Endothelial cell of umbilical vein (primary cell): ENCODE measurements at regions not wholly inside any gene's neighbourhood (a gene's known extent, or its start where the extent isn't known, plus 50 kb on each side); places are given as distances from the start of the nearest gene placed in this dataset.

ENCODE experiments used
- BruUV-seq: library from RNA; stranded (reverse); fragments of 400-500 nt; replicated peaks from 2 replicates; lab custom pipeline; 2021; lab: Mats Ljungman, UMichigan
- CTCF ChIA-PET: fragments of 300-600, 350-600 bp; sonication (Branson Sonifier 250); formaldehyde crosslinking; loops from one replicate; lab custom pipeline; 2021; ENCODE audit warnings: antibody characterized with exemption, inconsistent platforms; lab: Charles Lee
- POLR2A ChIA-PET: fragments of 300-600, 350-600 bp; sonication (Branson Sonifier 250); formaldehyde crosslinking; loops from one replicate; lab custom pipeline; 2021; ENCODE audit warnings: antibody characterized with exemption, inconsistent platforms; lab: Charles Lee
- DNase-seq: peaks from one replicate; pipeline ENCODE4 v3.0.0-alpha.2; 2011; ENCODE audit warnings: low read depth, low spot score
- FAIRE-seq: peaks from 2 replicates; lab custom pipeline; 2011; peaks lifted over from hg19 to GRCh38; lab: Jason Lieb, UNC
- H2AFZ ChIP-seq: 2 replicates; pipeline ENCODE4 v1.6.0; 2012; ENCODE audit warnings: low read depth, low read length, control low read depth, inconsistent platforms
- H3K27ac ChIP-seq: 2 replicates; pipeline ENCODE4 v1.5.1; 2011; ENCODE audit warnings: low read depth, mild to moderate bottlenecking, control low read depth, low read length, moderate library complexity; ENCODE audit not compliant: insufficient read depth
- H3K27me3 ChIP-seq, 2 experiments: 2 replicates each; pipeline versions ENCODE4 v1.6.0 to v1.6.1; 2011; ENCODE audit warnings: low read length in 2 of 2, mixed read lengths in 1 of 2; ENCODE audit not compliant: control insufficient read depth in 2 of 2, insufficient read depth in 2 of 2
- H3K36me3 ChIP-seq, 2 experiments: 2 replicates in 1 of 2; 3 replicates in 1 of 2; pipeline ENCODE4 v1.5.1; 2011; ENCODE audit warnings: low read length in 2 of 2, mild to moderate bottlenecking in 1 of 2, moderate library complexity in 1 of 2; ENCODE audit not compliant: control insufficient read depth in 2 of 2, insufficient read depth in 2 of 2; ENCODE audit errors: extremely low read depth in 1 of 2
- H3K4me1 ChIP-seq: 3 replicates; pipeline ENCODE4 v1.5.1; 2011; ENCODE audit warnings: mild to moderate bottlenecking, low read length; ENCODE audit not compliant: control insufficient read depth, insufficient read depth; ENCODE audit errors: extremely low read depth
- H3K4me2 ChIP-seq: 2 replicates; pipeline ENCODE4 v1.6.1; 2011; ENCODE audit warnings: low read length, control low read depth, mixed read lengths; ENCODE audit not compliant: insufficient read depth
- H3K4me3 ChIP-seq, 3 experiments: fragments of 200-600 bp in 1 of 3; sonication (generic), shearing (Covaris generic) in 1 of 3; replicated peaks in 1 of 3; 2 replicates each; pipeline ENCODE4 v1.5.1; 2011 to 2016; ENCODE audit warnings: control low read depth in 3 of 3, low read length in 3 of 3, mild to moderate bottlenecking in 2 of 3, inconsistent platforms in 1 of 3, low read depth in 1 of 3, moderate library complexity in 1 of 3; ENCODE audit not compliant: insufficient read depth in 1 of 3
- H3K79me2 ChIP-seq: 2 replicates; pipeline ENCODE4 v1.6.0; 2012; ENCODE audit warnings: low read length, inconsistent platforms; ENCODE audit not compliant: control insufficient read depth, insufficient read depth
- H3K9ac ChIP-seq: replicated peaks from 2 replicates; pipeline ENCODE3; 2011; ENCODE audit warnings: low read length, control low read depth; ENCODE audit not compliant: insufficient read depth; ENCODE audit errors: extremely low read depth
- H3K9me1 ChIP-seq: replicated peaks from 3 replicates; pipeline ENCODE4 v1.6.0; 2011; ENCODE audit warnings: mild to moderate bottlenecking, low read length; ENCODE audit not compliant: control insufficient read depth, insufficient read depth; ENCODE audit errors: extremely low read depth
- H3K9me3 ChIP-seq: replicated peaks from 2 replicates; pipeline ENCODE4 v1.5.1; 2012; ENCODE audit warnings: low read length, inconsistent platforms; ENCODE audit not compliant: control insufficient read depth, insufficient read depth
- H4K20me1 ChIP-seq: replicated peaks from 2 replicates; pipeline ENCODE3; 2011; ENCODE audit warnings: mild to moderate bottlenecking, low read length; ENCODE audit not compliant: control insufficient read depth, insufficient read depth; ENCODE audit errors: extremely low read depth
- CTCF ChIP-seq, 2 donors: IDR thresholded peaks; 1 replicate in 1 of 2; 2 replicates in 1 of 2; pipeline ENCODE4 v1.5.1; 2011; ENCODE audit warnings: low read length in 2 of 2, mild to moderate bottlenecking in 2 of 2, moderate library complexity in 2 of 2, control low read depth in 1 of 2, inconsistent platforms in 1 of 2, low read depth in 1 of 2; ENCODE audit not compliant: insufficient read depth in 1 of 2; ENCODE audit errors: extremely low read depth in 1 of 2
- EZH2 ChIP-seq: IDR thresholded peaks from 2 replicates; pipeline ENCODE4 v1.6.1; 2012; ENCODE audit warnings: borderline replicate concordance, low read depth, mild to moderate bottlenecking, moderate library complexity, low read length, inconsistent platforms; ENCODE audit not compliant: severe bottlenecking
- FOS ChIP-seq: IDR thresholded peaks from 2 replicates; pipeline ENCODE4 v1.6.1; 2011; ENCODE audit warnings: mild to moderate bottlenecking, low read length, moderate library complexity, borderline replicate concordance; ENCODE audit not compliant: insufficient read depth
- GATA2 ChIP-seq: IDR thresholded peaks from 2 replicates; pipeline ENCODE4 v1.7.0; 2011; ENCODE audit warnings: low read depth, mild to moderate bottlenecking, moderate library complexity, mixed read lengths, low read length; ENCODE audit not compliant: insufficient read length, insufficient read depth
- JUN ChIP-seq: IDR thresholded peaks from 2 replicates; pipeline ENCODE4 v1.6.1; 2011; ENCODE audit warnings: borderline replicate concordance, low read depth; ENCODE audit not compliant: insufficient read length, insufficient read depth
- MAX ChIP-seq: IDR thresholded peaks from 2 replicates; pipeline ENCODE4 v1.6.1; 2011; ENCODE audit not compliant: insufficient read depth, insufficient read length
- MYC ChIP-seq: IDR thresholded peaks from one replicate; pipeline ENCODE4 v1.6.1; 2011; ENCODE audit warnings: mild to moderate bottlenecking, low read depth, low read length
- POLR2A ChIP-seq: IDR thresholded peaks from 2 replicates; pipeline ENCODE4 v1.6.1; 2012; ENCODE audit warnings: low read depth, mild to moderate bottlenecking, control low read depth, low read length
- POLR2AphosphoS5 ChIP-seq: IDR thresholded peaks from 2 replicates; pipeline ENCODE4 v1.6.1; 2012; ENCODE audit warnings: low read depth, mild to moderate bottlenecking, control low read depth, low read length, moderate library complexity; ENCODE audit not compliant: insufficient read depth
- dilution Hi-C: fragments of 300-500 bp; cut with MboI; formaldehyde crosslinking; loops from one replicate; pipeline ENCODE4 v1.15.0; 2019; ENCODE audit warnings: low sequenced_read_pairs; ENCODE audit not compliant: extremely low pct_ligation_motif_present
- intact Hi-C: fragments of 100-400 bp; cut with micrococcal nuclease; formaldehyde crosslinking; loops from one replicate; pipeline ENCODE4 v1.10.0; 2022

GRCh38 chr5:119945691-119946090 lies 316.3 kb downstream of the FAM170A start:
- intact Hi-C loops = no loop called here
- no peak for FAIRE-seq
- H3K4me2 ChIP-seq = no peak overlapping the region
- no peak for DNase-seq
- no peaks in the 10 kb centered on the region for H3K9me3 ChIP-seq
- H3K27ac ChIP-seq = no peak overlapping the region
- BruUV-seq = no TSS peak
- H3K79me2 ChIP-seq = no peaks in the 10 kb centered on the region
- no peaks in the 10 kb centered on the region for H4K20me1 ChIP-seq
- POLR2A ChIA-PET = no interaction called here
- no peaks in the 10 kb centered on the region for H3K27me3 ChIP-seq
- no peaks in the 10 kb centered on the region for H3K4me1 ChIP-seq
- H3K9me1 ChIP-seq = no peaks in the 10 kb centered on the region
- TF ChIP-seq EZH2 (no peak), FOS (no peak), MAX (no peak), CTCF (IDR thresholded peaks at IDR 0.05; ENCODE audit: extremely low read depth in 1 of 2, insufficient read depth in 1 of 2, low read depth in 1 of 2, low read length in 2 of 2) (no peak)
- dilution Hi-C loops = no loop called here
- H2AFZ ChIP-seq = no peak overlapping the region
- no peak overlapping the region for H3K4me3 ChIP-seq
- H3K36me3 ChIP-seq = no peaks in the 10 kb centered on the region
- CTCF ChIA-PET = no interaction called here
- no peak overlapping the region for H3K9ac ChIP-seq

- intact Hi-C loops = no loop called here
- CTCF ChIA-PET = no interaction called here
These were observed 318.8 kb downstream of the FAM170A start for GRCh38 chr5:119948162-119948561.

More at GRCh38 chr5:119948162-119948561, 318.8 kb downstream of the FAM170A start:
- H3K4me1 ChIP-seq = no peaks in the 10 kb centered on the region
- H2AFZ ChIP-seq = no peak overlapping the region
- H3K9me3 ChIP-seq = no peaks in the 10 kb centered on the region
- dilution Hi-C loops = no loop called here
- no peaks in the 10 kb centered on the region for H3K36me3 ChIP-seq
- no peak for TF ChIP-seq MYC
- TF ChIP-seq EZH2 = no peak
- TF ChIP-seq JUN = no peak
- no peak for TF ChIP-seq CTCF (IDR thresholded peaks at IDR 0.05; ENCODE audit: extremely low read depth in 1 of 2, insufficient read depth in 1 of 2, low read depth in 1 of 2, low read length in 2 of 2)
- TF ChIP-seq POLR2A = no peak
- TF ChIP-seq FOS = no peak
- TF ChIP-seq POLR2AphosphoS5 = no peak
- no peak for TF ChIP-seq MAX
- TF ChIP-seq GATA2 = no peak
- no peaks in the 10 kb centered on the region for H3K27me3 ChIP-seq
- POLR2A ChIA-PET = no interaction called here
- no peaks in the 10 kb centered on the region for H3K9me1 ChIP-seq
- H4K20me1 ChIP-seq = no peaks in the 10 kb centered on the region
- H3K4me2 ChIP-seq = no peak overlapping the region
- no peak overlapping the region for H3K27ac ChIP-seq
- DNase-seq = no peak
- BruUV-seq = no TSS peak
- no peak for FAIRE-seq
- H3K9ac ChIP-seq = no peak overlapping the region
- no peak overlapping the region for H3K4me3 ChIP-seq
- H3K79me2 ChIP-seq = no peaks in the 10 kb centered on the region
